H9 (cell line): ENCODE measurements at regions not wholly inside any gene's neighbourhood (a gene's known extent, or its start where the extent isn't known, plus 50 kb on each side); places are given as distances from the start of the nearest gene placed in this dataset.

Experiments used
- DNase-seq: peaks from one replicate; pipeline ENCODE4 v3.0.0-alpha.2; 2017
- H2AFZ ChIP-seq: one replicate; pipeline ENCODE4 v1.6.1; 2013; ENCODE audit warnings: mild to moderate bottlenecking, low read length, control low read depth, moderate library complexity
- H2AK5ac ChIP-seq: 2 replicates; pipeline ENCODE4 v1.6.1; 2013; ENCODE audit warnings: low read length, control low read depth, mixed read lengths; ENCODE audit not compliant: insufficient read length
- H2BK120ac ChIP-seq: one replicate; pipeline ENCODE4 v1.6.1; 2013; ENCODE audit warnings: low read depth, mild to moderate bottlenecking, low read length, control low read depth, inconsistent platforms; ENCODE audit not compliant: poor library complexity, severe bottlenecking
- H2BK12ac ChIP-seq: 2 replicates; pipeline ENCODE4 v1.6.1; 2013; ENCODE audit warnings: low read length, control low read depth, mixed read lengths, low read depth; ENCODE audit not compliant: insufficient read length
- H2BK15ac ChIP-seq: 2 replicates; pipeline ENCODE4 v1.6.1; 2013; ENCODE audit warnings: low read depth, low read length, control low read depth
- H2BK20ac ChIP-seq: one replicate; pipeline ENCODE4 v1.6.1; 2013; ENCODE audit warnings: low read depth, mild to moderate bottlenecking, low read length, control low read depth, inconsistent platforms; ENCODE audit not compliant: poor library complexity, severe bottlenecking
- H2BK5ac ChIP-seq: 2 replicates; pipeline ENCODE4 v1.6.1; 2013; ENCODE audit warnings: low read length, control low read depth, mixed read lengths; ENCODE audit not compliant: insufficient read length
- H3K14ac ChIP-seq: 2 replicates; pipeline ENCODE4 v1.6.1; 2013; ENCODE audit warnings: low read length, control low read depth; ENCODE audit not compliant: insufficient read depth
- H3K18ac ChIP-seq: 2 replicates; pipeline ENCODE4 v1.6.1; 2013; ENCODE audit warnings: low read depth, mild to moderate bottlenecking, mixed read lengths, low read length, control low read depth; ENCODE audit not compliant: insufficient read length
- H3K23ac ChIP-seq: 2 replicates; pipeline ENCODE4 v1.6.1; 2013; ENCODE audit warnings: low read length, control low read depth, mixed read lengths, low read depth; ENCODE audit not compliant: insufficient read length
- H3K23me2 ChIP-seq: 2 replicates; pipeline ENCODE4 v1.6.1; 2013; ENCODE audit warnings: low read depth, mild to moderate bottlenecking, mixed read lengths, low read length, control low read depth; ENCODE audit not compliant: insufficient read length, poor library complexity, severe bottlenecking
- H3K27ac ChIP-seq: 2 replicates; pipeline ENCODE4 v1.5.1; 2013; ENCODE audit warnings: low read length, control low read depth, mixed read lengths, low read depth; ENCODE audit not compliant: insufficient read length
- H3K27me3 ChIP-seq: 2 replicates; pipeline ENCODE4 v1.6.1; 2013; ENCODE audit warnings: low read length, control low read depth, inconsistent platforms; ENCODE audit not compliant: insufficient read depth
- H3K4ac ChIP-seq: 2 replicates; pipeline ENCODE4 v1.6.1; 2013; ENCODE audit warnings: low read depth, mild to moderate bottlenecking, control low read depth, inconsistent platforms, low read length, moderate library complexity
- H3K4me1 ChIP-seq: 2 replicates; pipeline ENCODE4 v1.6.1; 2013; ENCODE audit warnings: low read length, control low read depth, inconsistent platforms; ENCODE audit not compliant: insufficient read depth
- H3K4me2 ChIP-seq: 2 replicates; pipeline ENCODE4 v1.6.1; 2013; ENCODE audit warnings: low read length, control low read depth, mixed read lengths; ENCODE audit not compliant: insufficient read length, insufficient read depth
- H3K56ac ChIP-seq: 2 replicates; pipeline ENCODE4 v1.6.1; 2013; ENCODE audit warnings: low read depth, mild to moderate bottlenecking, mixed read lengths, low read length, control low read depth; ENCODE audit not compliant: insufficient read length
- H3K79me1 ChIP-seq: 2 replicates; pipeline ENCODE4 v1.6.1; 2013; ENCODE audit warnings: low read depth, mild to moderate bottlenecking, moderate library complexity, low read length, control low read depth, inconsistent platforms; ENCODE audit not compliant: insufficient read depth, poor library complexity, severe bottlenecking
- H3K79me2 ChIP-seq: 2 replicates; pipeline ENCODE4 v1.6.1; 2013; ENCODE audit warnings: low read length, control low read depth, inconsistent platforms; ENCODE audit not compliant: insufficient read depth
- H3K9ac ChIP-seq: 2 replicates; pipeline ENCODE4 v1.6.1; 2013; ENCODE audit warnings: low read length, control low read depth, mixed read lengths; ENCODE audit not compliant: insufficient read length; ENCODE audit errors: extremely low read depth
- H3K9me3 ChIP-seq: one replicate; pipeline ENCODE4 v1.6.1; 2013; ENCODE audit warnings: low read depth, low read length, inconsistent platforms; ENCODE audit not compliant: control insufficient read depth
- H3T11ph ChIP-seq: one replicate; pipeline ENCODE4 v1.6.1; 2013; ENCODE audit warnings: mild to moderate bottlenecking, low read length, control low read depth, inconsistent platforms
- H4K20me1 ChIP-seq: one replicate; pipeline ENCODE4 v1.6.1; 2013; ENCODE audit not compliant: control insufficient read depth, insufficient read length, insufficient read depth
- H4K5ac ChIP-seq: 2 replicates; pipeline ENCODE4 v1.6.1; 2013; ENCODE audit warnings: low read depth, mild to moderate bottlenecking, mixed read lengths, low read length, control low read depth; ENCODE audit not compliant: insufficient read length
- H4K8ac ChIP-seq: replicated peaks from 2 replicates; pipeline ENCODE4 v1.6.1; 2013; ENCODE audit warnings: low read length, control low read depth, mixed read lengths, low read depth; ENCODE audit not compliant: insufficient read length
- H4K91ac ChIP-seq: 2 replicates; pipeline ENCODE4 v1.6.1; 2013; ENCODE audit warnings: low read depth, mild to moderate bottlenecking, moderate library complexity, mixed read lengths, low read length, control low read depth; ENCODE audit not compliant: insufficient read length
- H3K27ac Mint-ChIP-seq, 3 experiments: 2 replicates in 2 of 3; 3 replicates in 1 of 3; pipeline ENCODE4 v1.8.0; 2020 to 2021; ENCODE audit warnings: mixed read lengths in 3 of 3, mild to moderate bottlenecking in 1 of 3, moderate library complexity in 1 of 3
- H3K27me3 Mint-ChIP-seq: 2 replicates; pipeline ENCODE4 v1.8.0; 2021; ENCODE audit warnings: low read depth, mild to moderate bottlenecking, moderate library complexity, mixed read lengths
- H3K36me3 Mint-ChIP-seq, 3 experiments: 2 replicates in 2 of 3; 3 replicates in 1 of 3; pipeline ENCODE4 v1.8.0; 2020 to 2021; ENCODE audit warnings: low read depth in 3 of 3, mixed read lengths in 3 of 3; ENCODE audit not compliant: insufficient read depth in 1 of 3
- H3K4me1 Mint-ChIP-seq, 2 experiments: 2 replicates each; pipeline ENCODE4 v1.8.0; 2020; ENCODE audit warnings: mixed read lengths in 2 of 2
- H3K4me3 Mint-ChIP-seq, 2 experiments: 2 replicates in 1 of 2; 3 replicates in 1 of 2; pipeline ENCODE4 v1.8.0; 2020 to 2021; ENCODE audit warnings: mild to moderate bottlenecking in 2 of 2, mixed read lengths in 2 of 2, moderate library complexity in 1 of 2
- H3K9me3 Mint-ChIP-seq, 2 experiments: 2 replicates in 1 of 2; 3 replicates in 1 of 2; pipeline ENCODE4 v1.8.0; 2020; ENCODE audit warnings: mild to moderate bottlenecking in 2 of 2, mixed read lengths in 2 of 2, moderate library complexity in 1 of 2
- WGBS: extraction: QIAGEN DNeasy Blood & Tissue Kit; methylation state at CpG from one replicate; pipeline ENCODE4 v1.1.7; 2013; ENCODE audit warnings: missing lambda C conversion rate, low lambda C conversion rate, mixed read lengths; ENCODE audit not compliant: insufficient read length; ENCODE audit errors: extremely low coverage; 5-methylcytosine and 5-hydroxymethylcytosine counted together
- TF ChIP-seq, protein P1 (sequence below): fragments of 200-600 bp; sonication (generic); conservative IDR thresholded peaks from 3 replicates; pipeline ENCODE4 v1.8.0; 2021; ENCODE audit warnings: antibody characterized with exemption, mild to moderate bottlenecking

DNA sequence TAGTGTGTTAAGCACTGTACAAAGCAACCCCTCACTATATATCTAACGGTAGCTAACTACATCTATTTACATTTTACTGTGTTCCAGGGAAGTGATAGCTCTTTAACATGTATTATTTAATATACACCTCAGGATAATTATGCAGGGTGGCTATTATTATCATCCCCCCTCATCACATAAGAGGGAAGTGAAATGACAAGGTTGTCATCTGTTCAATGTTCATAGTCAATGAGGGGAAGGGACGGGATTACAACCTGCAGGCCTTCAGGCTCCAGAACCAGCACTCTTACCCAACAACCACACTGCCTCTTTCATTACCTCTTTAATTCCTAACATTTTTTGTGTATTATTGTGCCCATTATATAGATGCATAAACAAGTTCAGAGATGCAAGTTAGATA is 238.7 kb upstream of the ANO3 start:
- no peaks in the 10 kb centered on the region for H3K36me3 Mint-ChIP-seq

More for the DNA sequence above, 238.7 kb upstream of the ANO3 start:
- no peak overlapping the region for H3K27ac Mint-ChIP-seq
- no peaks in the 10 kb centered on the region for H3K4me1 Mint-ChIP-seq
- no peak overlapping the region for H4K91ac ChIP-seq
- H3K4ac ChIP-seq = no peak overlapping the region
- no peak for DNase-seq
- H3K4me1 ChIP-seq = no peaks in the 10 kb centered on the region
- H3K27ac ChIP-seq = no peak overlapping the region
- H3K4me2 ChIP-seq = no peak overlapping the region
- no peak overlapping the region for H2AFZ ChIP-seq
- H4K5ac ChIP-seq = no peak overlapping the region
- no peaks in the 10 kb centered on the region for H3K79me2 ChIP-seq
- H3K56ac ChIP-seq = no peak overlapping the region
- no CpG with 5 or more reads among the region's 2 CpGs for WGBS
- H3K4me3 Mint-ChIP-seq = no peak overlapping the region
- H3K23me2 ChIP-seq = no peaks in the 10 kb centered on the region
- H3K9me3 ChIP-seq = no peaks in the 10 kb centered on the region
- no peak overlapping the region for H4K8ac ChIP-seq
- TF ChIP-seq, protein P1, sequence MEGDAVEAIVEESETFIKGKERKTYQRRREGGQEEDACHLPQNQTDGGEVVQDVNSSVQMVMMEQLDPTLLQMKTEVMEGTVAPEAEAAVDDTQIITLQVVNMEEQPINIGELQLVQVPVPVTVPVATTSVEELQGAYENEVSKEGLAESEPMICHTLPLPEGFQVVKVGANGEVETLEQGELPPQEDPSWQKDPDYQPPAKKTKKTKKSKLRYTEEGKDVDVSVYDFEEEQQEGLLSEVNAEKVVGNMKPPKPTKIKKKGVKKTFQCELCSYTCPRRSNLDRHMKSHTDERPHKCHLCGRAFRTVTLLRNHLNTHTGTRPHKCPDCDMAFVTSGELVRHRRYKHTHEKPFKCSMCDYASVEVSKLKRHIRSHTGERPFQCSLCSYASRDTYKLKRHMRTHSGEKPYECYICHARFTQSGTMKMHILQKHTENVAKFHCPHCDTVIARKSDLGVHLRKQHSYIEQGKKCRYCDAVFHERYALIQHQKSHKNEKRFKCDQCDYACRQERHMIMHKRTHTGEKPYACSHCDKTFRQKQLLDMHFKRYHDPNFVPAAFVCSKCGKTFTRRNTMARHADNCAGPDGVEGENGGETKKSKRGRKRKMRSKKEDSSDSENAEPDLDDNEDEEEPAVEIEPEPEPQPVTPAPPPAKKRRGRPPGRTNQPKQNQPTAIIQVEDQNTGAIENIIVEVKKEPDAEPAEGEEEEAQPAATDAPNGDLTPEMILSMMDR = no peak
- H2AK5ac ChIP-seq = no peak overlapping the region
- no peak overlapping the region for H2BK12ac ChIP-seq
- H2BK120ac ChIP-seq = no peak overlapping the region
- H3K79me1 ChIP-seq = no peaks in the 10 kb centered on the region
- no peak overlapping the region for H3T11ph ChIP-seq
- no peaks in the 10 kb centered on the region for H3K9me3 Mint-ChIP-seq
- no peaks in the 10 kb centered on the region for H4K20me1 ChIP-seq
- H3K14ac ChIP-seq = no peak overlapping the region
- no peaks in the 10 kb centered on the region for H3K27me3 Mint-ChIP-seq
- no peak overlapping the region for H3K9ac ChIP-seq
- H2BK5ac ChIP-seq = no peak overlapping the region
- no peak overlapping the region for H3K18ac ChIP-seq
- H2BK20ac ChIP-seq = no peak overlapping the region
- H3K23ac ChIP-seq = no peak overlapping the region
- no peak overlapping the region for H2BK15ac ChIP-seq
- H3K27me3 ChIP-seq = no peaks in the 10 kb centered on the region
